SU-DHL-6 (cell line): ENCODE measurements at regions not wholly inside any gene's neighbourhood (a gene's known extent, or its start where the extent isn't known, plus 50 kb on each side); places are given as distances from the start of the nearest gene placed in this dataset.
"Not testable (repeated sequence)": the region's sequence is repeated elsewhere in the genome, so short reads cannot be mapped to it uniquely, and the experiment has no call there.

Experiments
- H2AFZ ChIP-seq: fragments of 200-600 bp; sonication (generic); 2 replicates; pipeline ENCODE4 v1.6.1; 2014; ENCODE audit warnings: low read depth, mild to moderate bottlenecking, moderate library complexity, mixed read lengths, antibody characterized with exemption, low read length; ENCODE audit not compliant: severe bottlenecking
- H3F3A ChIP-seq: fragments of 200-600 bp; shearing (Covaris generic); 2 replicates; pipeline ENCODE4 v1.6.0; 2016; ENCODE audit warnings: antibody characterized with exemption, mild to moderate bottlenecking; ENCODE audit not compliant: insufficient read depth
- H3K27ac ChIP-seq: fragments of 200-600 bp; sonication (generic); 2 replicates; pipeline ENCODE4 v1.5.1; 2016; ENCODE audit warnings: low read depth, mild to moderate bottlenecking, low read length, moderate library complexity, mixed read lengths
- H3K27me3 ChIP-seq: fragments of 200-600 bp; sonication (generic), shearing (Covaris generic); 2 replicates; pipeline ENCODE4 v1.6.0; 2014; ENCODE audit warnings: mild to moderate bottlenecking, low read length
- H3K36me3 ChIP-seq: fragments of 200-600 bp; sonication (generic); 2 replicates; pipeline ENCODE4 v1.6.1; 2014; ENCODE audit warnings: mild to moderate bottlenecking, low read length, mixed read lengths
- H3K4me2 ChIP-seq: fragments of 300-600, 200-600 bp; shearing (Covaris generic), sonication (generic); 2 replicates; pipeline ENCODE4 v1.6.0; 2014; ENCODE audit warnings: low read length, low read depth, mild to moderate bottlenecking; ENCODE audit not compliant: poor library complexity, severe bottlenecking
- H3K4me3 ChIP-seq: fragments of 200-600 bp; sonication (generic); 2 replicates; pipeline ENCODE4 v1.5.1; 2014; ENCODE audit warnings: antibody characterized with exemption, low read length, mild to moderate bottlenecking, mixed read lengths; ENCODE audit not compliant: insufficient read depth, poor library complexity, severe bottlenecking
- H3K79me2 ChIP-seq: fragments of 200-600 bp; sonication (generic); 2 replicates; pipeline ENCODE4 v1.6.1; 2014; ENCODE audit warnings: mild to moderate bottlenecking, low read length, moderate library complexity; ENCODE audit not compliant: insufficient read depth
- H3K9ac ChIP-seq: fragments of 200-600 bp; sonication (generic); 2 replicates; pipeline ENCODE4 v1.7.0; 2014; ENCODE audit warnings: mild to moderate bottlenecking, low read length
- H3K9me2 ChIP-seq: fragments of 200-600 bp; sonication (generic); replicated peaks from 2 replicates; pipeline ENCODE4 v1.6.1; 2014; ENCODE audit warnings: low read length; ENCODE audit not compliant: insufficient read depth
- H3K9me3 ChIP-seq: fragments of 200-600 bp; sonication (generic); 2 replicates; pipeline ENCODE4 v1.6.1; 2014; ENCODE audit warnings: low read length, mixed read lengths; ENCODE audit not compliant: insufficient read depth
- H4K20me1 ChIP-seq: fragments of 200-600 bp; sonication (generic); 2 replicates; pipeline ENCODE4 v1.6.1; 2014; ENCODE audit warnings: low read depth, mild to moderate bottlenecking, antibody characterized with exemption, low read length, moderate library complexity, mixed read lengths
- EZH2phosphoT487 ChIP-seq: fragments of 200-600 bp; sonication (generic), shearing (Covaris generic); conservative IDR thresholded peaks from 2 replicates; pipeline ENCODE4 v1.6.1; 2018; ENCODE audit warnings: mild to moderate bottlenecking, antibody characterized with exemption, low read length, moderate library complexity, mixed read lengths
- TF ChIP-seq, protein P1 (sequence below): fragments of 200-600 bp; sonication (generic); IDR thresholded peaks from one replicate; pipeline ENCODE4 v1.5.1; 2017; ENCODE audit warnings: antibody characterized with exemption, mild to moderate bottlenecking, low read length, moderate library complexity; ENCODE audit not compliant: insufficient read depth, poor library complexity, severe bottlenecking

DNA sequence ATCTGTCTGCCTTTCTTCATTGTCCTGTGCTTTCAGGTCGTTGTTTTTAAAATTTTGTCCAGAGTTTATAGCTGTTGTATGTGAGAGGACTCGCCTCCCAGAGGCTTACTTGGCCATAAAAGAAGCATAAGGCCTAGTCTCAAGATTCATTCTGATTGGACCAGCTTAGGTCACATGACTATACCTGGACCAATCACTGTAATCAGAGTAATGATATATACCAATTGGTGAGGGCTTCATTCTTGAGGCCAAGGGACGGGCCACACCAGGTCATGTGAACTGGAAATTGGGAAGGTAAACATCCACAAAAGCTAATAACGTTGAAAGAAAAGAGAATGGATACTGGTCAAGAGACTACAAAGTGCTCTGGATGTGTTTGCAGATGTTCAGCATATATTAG, 141.4 kb upstream of the SULF2 start:
- H3K9ac ChIP-seq, result no peak overlapping the region
- H3F3A ChIP-seq, result no peaks in the 10 kb centered on the region
- H2AFZ ChIP-seq, result no peak overlapping the region

DNA sequence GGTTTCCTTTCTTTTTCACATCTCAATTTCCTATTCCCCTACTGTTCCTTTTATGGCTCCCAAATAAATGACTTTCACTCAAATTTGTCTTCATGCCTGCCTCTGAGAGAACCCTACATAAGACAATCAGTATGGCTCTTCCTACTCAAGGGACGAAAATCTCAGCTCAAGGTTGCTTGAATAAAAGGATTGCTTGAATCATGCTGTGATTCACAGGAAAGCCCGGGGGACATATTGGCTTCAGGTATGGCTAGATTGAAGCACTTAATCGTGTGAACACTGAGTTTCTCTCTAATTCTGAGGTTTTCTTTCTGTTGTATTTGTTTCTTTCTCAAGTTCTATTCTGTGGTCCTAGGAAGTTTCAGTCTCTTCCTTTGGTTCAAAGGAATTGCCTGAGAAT, 140.3 kb upstream of the SULF2 start:
- TF ChIP-seq, protein P1, sequence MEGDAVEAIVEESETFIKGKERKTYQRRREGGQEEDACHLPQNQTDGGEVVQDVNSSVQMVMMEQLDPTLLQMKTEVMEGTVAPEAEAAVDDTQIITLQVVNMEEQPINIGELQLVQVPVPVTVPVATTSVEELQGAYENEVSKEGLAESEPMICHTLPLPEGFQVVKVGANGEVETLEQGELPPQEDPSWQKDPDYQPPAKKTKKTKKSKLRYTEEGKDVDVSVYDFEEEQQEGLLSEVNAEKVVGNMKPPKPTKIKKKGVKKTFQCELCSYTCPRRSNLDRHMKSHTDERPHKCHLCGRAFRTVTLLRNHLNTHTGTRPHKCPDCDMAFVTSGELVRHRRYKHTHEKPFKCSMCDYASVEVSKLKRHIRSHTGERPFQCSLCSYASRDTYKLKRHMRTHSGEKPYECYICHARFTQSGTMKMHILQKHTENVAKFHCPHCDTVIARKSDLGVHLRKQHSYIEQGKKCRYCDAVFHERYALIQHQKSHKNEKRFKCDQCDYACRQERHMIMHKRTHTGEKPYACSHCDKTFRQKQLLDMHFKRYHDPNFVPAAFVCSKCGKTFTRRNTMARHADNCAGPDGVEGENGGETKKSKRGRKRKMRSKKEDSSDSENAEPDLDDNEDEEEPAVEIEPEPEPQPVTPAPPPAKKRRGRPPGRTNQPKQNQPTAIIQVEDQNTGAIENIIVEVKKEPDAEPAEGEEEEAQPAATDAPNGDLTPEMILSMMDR, result no peak
- TF ChIP-seq EZH2phosphoT487, result no peak
- H3K9ac ChIP-seq, result no peak overlapping the region

More for the DNA sequence above, 141.4 kb upstream of the SULF2 start:
- H3K9me2 ChIP-seq, result no peaks in the 10 kb centered on the region
- H3K27me3 ChIP-seq, result no peaks in the 10 kb centered on the region
- H4K20me1 ChIP-seq, result no peaks in the 10 kb centered on the region
- H3K4me3 ChIP-seq, result no peak overlapping the region
- TF ChIP-seq, protein P1, result no peak
- no peak for TF ChIP-seq EZH2phosphoT487
- H3K9me3 ChIP-seq, result no peaks in the 10 kb centered on the region
- no peaks in the 10 kb centered on the region for H3K36me3 ChIP-seq
- H3K27ac ChIP-seq, result no peak overlapping the region
- H3K4me2 ChIP-seq, result no peak overlapping the region
- no peaks in the 10 kb centered on the region for H3K79me2 ChIP-seq

DNA sequence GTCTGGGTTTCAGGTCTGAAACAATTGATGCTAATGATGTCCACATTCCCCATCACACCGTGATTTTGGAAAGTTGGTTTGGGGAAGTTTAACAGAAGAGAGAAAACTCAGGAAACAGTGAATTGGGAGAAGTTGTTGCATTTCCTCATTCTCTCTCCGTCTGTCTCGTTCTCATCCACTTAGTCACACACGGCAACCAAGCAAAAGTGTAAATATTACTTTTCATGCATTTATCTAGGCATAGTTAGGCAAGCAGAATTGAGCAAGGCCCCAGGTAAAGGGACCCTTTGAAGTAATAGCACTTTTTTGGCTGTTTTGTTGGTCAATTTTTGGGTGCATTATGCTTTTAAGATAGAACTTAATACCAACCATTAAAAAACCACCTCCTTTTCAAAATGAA, 137.0 kb upstream of the SULF2 start:
- no peaks in the 10 kb centered on the region for H3K36me3 ChIP-seq
- H3K9ac ChIP-seq, result no peak overlapping the region
- no peak overlapping the region for H3K4me2 ChIP-seq
- no peaks in the 10 kb centered on the region for H3K79me2 ChIP-seq
- no peaks in the 10 kb centered on the region for H3K9me2 ChIP-seq
- H3F3A ChIP-seq, result no peaks in the 10 kb centered on the region
- peaks cover 20% of the 10 kb centered on the region; the same call in 1 of the 2 replicates for H3K9me3 ChIP-seq
- no peaks in the 10 kb centered on the region for H3K27me3 ChIP-seq
- H3K27ac ChIP-seq, result no peak overlapping the region
- no peaks in the 10 kb centered on the region for H4K20me1 ChIP-seq
- no peak overlapping the region for H3K4me3 ChIP-seq
- TF ChIP-seq, protein P1, result no peak
- no peak for TF ChIP-seq EZH2phosphoT487
- no peak overlapping the region for H2AFZ ChIP-seq

More for the DNA sequence above, 140.3 kb upstream of the SULF2 start:
- Histone ChIP-seq H3K9me2 (no peaks in the 10 kb centered on the region), H2AFZ (no peak overlapping the region), H3K27me3 (no peaks in the 10 kb centered on the region), H3K27ac (no peak overlapping the region), H3K4me2 (no peak overlapping the region), H4K20me1 (no peaks in the 10 kb centered on the region), H3K4me3 (no peak overlapping the region), H3K36me3 (no peaks in the 10 kb centered on the region), H3F3A (no peaks in the 10 kb centered on the region), H3K79me2 (no peaks in the 10 kb centered on the region), H3K9me3 (no peaks in the 10 kb centered on the region)

DNA sequence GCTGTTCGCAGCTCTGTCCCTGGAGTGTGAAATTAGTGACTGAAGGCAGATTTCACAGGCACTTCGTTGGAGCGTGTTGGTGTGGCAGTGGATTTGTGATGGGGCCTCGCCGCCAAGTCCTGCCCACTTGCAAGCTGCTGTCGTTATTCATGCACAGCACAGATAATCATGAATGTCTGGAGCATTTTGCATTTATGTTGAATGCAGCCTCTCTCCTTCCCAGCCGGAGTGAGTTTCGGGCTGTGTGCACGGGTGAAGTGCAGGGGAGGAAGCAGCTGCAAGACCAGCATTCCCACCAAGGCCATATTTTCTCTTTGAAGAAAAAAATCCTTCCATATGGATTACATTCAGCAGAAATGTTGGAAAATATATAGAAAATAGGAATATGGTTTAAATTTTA, 136.5 kb upstream of the SULF2 start:
- not testable (repeated sequence) for H3K27ac ChIP-seq, H3K4me2 ChIP-seq, H2AFZ ChIP-seq

More for the DNA sequence above, 136.5 kb upstream of the SULF2 start:
- H3K36me3 ChIP-seq, H3K4me3 ChIP-seq, H3K9me2 ChIP-seq, H3K79me2 ChIP-seq, H3K27me3 ChIP-seq, H3K9ac ChIP-seq, H3F3A ChIP-seq, H4K20me1 ChIP-seq: not testable (repeated sequence)
- peaks cover 24% of the 10 kb centered on the region; the same call in 1 of the 2 replicates for H3K9me3 ChIP-seq
